ENCODE measurements at regions not wholly inside any gene's neighbourhood (a gene's known extent, or its start where the extent isn't known, plus 50 kb on each side); places are given as distances from the start of the nearest gene placed in this dataset.

DNA sequence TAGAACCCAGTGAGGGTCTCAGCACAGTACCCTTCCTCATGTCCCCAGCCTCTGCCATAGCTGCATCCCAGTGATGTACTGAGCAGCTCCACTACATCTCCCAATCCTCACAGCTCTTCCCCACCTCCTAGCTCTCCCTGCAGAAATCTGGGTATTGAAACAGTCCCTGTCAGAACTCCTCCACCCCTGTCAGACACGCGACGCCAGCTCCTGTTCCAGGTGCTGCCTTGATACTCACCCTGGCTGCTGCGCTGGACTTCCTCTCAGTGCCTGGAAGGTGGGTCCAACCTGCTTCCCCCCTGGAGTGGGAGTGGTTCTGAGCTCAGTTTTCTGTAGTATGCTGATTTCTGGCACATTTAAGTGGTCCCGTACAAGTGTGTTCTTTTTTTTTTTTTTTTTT is 160.9 kb upstream of the SLCO3A1 start:
- ATAC-seq (no peak), DNase-seq (ENCODE audit: low spot score) (no peak)
- intact Hi-C loops (cut with DNase I), result no loop called here

DNA sequence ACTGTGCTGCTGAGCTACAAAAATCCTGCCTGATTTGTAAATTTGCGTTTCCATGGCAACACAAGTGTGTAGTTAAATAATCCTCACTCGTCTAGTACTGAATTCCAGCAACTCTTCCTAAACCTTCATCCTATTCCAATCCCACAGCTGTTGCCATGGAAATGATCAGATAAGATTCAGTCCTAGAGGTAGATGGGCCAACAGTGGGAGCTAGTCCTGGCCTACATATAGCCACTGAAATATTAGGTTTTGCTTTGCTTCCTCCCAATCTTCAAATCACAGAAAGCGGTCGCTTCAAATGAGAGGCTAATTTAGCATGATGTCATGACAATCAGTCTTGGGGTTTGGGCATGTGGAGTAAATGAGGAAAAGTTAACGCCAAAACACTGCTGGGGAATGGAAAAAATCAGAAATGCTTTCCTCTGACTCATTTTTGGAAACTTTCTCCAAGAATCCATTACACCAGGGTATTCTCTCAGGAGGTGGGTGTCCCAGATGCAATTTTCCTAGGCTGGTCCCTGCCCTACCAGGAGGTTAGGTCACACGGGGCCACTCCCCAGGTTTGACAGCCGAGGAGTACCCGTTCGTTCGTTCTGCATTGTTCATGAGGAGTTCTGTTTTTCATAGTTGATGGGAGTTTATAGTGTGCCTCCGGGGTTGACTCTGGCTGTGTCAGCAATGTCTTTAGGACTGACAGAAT is 159.2 kb upstream of the SLCO3A1 start:
- no peak for DNase-seq (ENCODE audit: low spot score)
- peak; percentile 90 for ATAC-seq
- intact Hi-C loops (cut with DNase I), result no loop called here

DNA sequence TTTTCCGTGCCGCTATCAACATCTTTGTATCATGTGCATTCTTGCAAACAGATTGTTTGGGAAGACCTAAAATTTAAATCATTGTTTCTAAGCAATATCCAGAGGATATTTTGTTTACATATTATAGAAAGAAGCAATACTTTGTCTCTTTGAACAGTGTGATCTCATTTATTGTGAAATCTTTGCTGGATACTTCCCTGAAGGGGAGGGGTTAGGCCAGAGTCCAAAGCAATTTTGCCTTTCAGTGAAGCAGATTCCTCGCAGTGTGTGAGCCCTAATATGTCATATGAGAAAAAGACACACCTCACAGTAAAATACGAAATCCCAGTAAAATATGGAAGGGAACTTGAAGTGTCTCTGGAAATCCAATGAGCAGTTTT is 158.7 kb upstream of the SLCO3A1 start:
- ATAC-seq (peak; percentile 97), DNase-seq (ENCODE audit: low spot score) (peak; percentile 80)
- intact Hi-C loops (cut with DNase I), result no loop called here

DNA sequence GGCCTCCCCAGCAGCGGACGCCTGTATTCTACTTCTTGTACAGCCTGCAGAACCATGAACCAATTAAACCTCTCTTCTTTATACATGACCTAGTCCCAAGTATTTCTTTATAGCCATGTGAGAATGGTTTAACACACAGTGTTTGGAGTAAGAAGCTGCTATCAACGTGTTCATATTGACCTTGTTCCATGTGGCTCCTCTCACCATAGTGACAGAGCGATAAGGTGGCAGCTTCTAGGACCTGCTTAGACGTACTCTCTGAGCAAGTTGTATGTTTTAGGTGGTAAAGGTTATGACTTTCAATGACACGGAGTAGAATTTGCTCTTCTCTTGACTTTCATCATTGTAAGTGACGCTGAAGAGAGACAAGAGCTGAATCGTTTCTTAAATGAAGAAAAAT is 157.7 kb upstream of the SLCO3A1 start:
- ATAC-seq, result no peak
- intact Hi-C loops (cut with DNase I), result no loop called here
- no peak for DNase-seq (ENCODE audit: low spot score)

DNA sequence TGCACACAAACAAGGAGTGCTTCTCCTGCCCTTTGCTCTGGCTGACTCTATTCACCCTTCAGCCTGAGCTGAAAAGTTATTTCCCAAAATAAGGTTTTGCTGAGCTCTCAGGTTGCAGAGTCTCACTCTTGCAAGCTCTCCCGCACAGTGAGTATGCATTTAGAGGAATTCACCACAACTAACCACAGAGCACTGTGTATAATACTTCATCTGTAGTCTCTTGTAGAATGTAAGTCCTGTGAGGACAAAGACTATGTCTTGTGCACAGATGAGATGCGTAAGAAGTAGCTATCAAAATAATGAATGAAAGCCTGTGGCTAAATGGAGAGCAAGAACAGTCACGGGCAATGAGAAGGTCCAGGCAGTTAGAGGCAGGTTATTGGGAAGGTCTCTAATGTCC is 156.5 kb upstream of the SLCO3A1 start:
- DNase-seq (ENCODE audit: low spot score), result no peak
- ATAC-seq, result no peak
- intact Hi-C loops (cut with DNase I), result no loop called here

DNA sequence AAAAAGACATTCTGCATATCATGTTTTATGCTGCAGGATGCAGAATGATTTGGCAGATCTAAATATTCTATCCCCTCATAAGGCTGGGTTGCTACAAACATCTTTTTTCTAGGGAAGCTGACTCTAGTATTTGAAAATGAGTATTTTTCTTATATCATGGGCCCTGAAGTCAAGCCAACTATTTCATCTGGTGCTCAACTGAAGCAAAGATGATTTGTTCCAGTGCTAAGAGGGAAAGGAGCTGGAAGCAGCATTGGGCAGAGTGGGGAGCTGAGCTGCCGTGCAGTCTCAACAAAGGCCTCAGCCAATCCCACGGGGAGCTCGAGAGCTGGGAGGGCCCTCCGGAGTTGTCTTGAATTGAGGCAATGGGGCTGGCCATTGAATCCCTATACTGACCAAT is 155.3 kb upstream of the SLCO3A1 start:
- ATAC-seq (no peak), DNase-seq (ENCODE audit: low spot score) (no peak)
- intact Hi-C loops (cut with DNase I), result no loop called here

DNA sequence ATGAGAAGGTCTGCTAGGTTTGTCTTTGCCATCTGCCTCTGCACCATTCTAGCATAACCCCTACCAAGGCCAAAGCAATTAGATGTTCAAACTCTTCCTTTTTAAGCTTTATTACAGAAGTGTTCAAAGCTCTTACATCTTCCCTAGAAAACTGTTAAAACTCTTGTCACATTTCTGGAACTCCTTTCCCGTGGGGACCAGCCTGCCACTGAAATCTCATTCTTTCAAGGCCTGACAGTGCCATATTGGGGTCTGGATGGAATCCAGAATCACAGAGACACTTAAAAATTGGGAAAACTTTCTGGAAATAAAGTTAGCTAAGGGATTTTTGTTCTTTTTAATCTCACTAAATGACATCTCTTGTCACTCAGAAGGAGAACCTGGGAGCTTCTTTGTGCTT is 153.8 kb upstream of the SLCO3A1 start:
- ATAC-seq (no peak), DNase-seq (ENCODE audit: low spot score) (no peak)
- intact Hi-C loops (cut with DNase I), result no loop called here

DNA sequence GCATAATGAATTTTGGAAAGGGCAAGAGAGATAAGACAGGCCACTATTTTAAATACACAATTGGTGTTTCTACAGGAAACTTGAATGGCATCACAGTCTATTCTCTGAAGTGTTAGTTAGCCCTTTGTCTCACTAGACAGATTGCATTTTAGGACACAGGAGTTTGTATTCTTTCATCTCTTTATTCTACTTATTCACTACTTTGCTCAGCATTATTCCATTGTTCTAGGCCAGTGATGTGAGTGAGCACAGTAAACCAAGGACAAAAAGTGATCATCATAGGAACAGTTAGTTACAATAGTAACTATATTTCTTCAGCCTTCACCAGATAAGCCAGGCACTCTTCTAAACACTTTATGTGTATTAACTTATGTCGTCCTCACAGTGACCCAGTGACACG is 150.2 kb upstream of the SLCO3A1 start:
- no peak for DNase-seq (ENCODE audit: low spot score)
- ATAC-seq, result no peak
- intact Hi-C loops (cut with DNase I), result no loop called here

DNA sequence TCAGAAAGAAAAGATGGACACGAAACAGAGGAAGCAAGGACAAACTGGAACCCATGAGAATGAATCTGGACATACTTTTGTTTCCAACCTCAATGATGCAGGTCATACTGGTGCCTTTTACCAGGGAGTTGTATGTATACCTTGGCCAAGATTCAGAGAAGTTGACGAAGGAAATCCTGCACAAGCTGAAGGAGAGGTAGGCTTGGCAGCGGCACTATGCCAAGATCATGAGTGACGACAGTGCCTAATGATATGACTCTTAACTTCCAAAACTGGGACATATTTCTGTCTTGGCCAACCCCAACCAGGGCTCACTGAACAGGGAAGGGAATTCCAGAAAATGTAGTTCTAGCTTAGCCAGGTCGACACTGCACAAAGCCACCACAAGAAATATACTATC is 149.2 kb upstream of the SLCO3A1 start:
- DNase-seq (ENCODE audit: low spot score) (no peak), ATAC-seq (no peak)
- intact Hi-C loops (cut with DNase I), result no loop called here

DNA sequence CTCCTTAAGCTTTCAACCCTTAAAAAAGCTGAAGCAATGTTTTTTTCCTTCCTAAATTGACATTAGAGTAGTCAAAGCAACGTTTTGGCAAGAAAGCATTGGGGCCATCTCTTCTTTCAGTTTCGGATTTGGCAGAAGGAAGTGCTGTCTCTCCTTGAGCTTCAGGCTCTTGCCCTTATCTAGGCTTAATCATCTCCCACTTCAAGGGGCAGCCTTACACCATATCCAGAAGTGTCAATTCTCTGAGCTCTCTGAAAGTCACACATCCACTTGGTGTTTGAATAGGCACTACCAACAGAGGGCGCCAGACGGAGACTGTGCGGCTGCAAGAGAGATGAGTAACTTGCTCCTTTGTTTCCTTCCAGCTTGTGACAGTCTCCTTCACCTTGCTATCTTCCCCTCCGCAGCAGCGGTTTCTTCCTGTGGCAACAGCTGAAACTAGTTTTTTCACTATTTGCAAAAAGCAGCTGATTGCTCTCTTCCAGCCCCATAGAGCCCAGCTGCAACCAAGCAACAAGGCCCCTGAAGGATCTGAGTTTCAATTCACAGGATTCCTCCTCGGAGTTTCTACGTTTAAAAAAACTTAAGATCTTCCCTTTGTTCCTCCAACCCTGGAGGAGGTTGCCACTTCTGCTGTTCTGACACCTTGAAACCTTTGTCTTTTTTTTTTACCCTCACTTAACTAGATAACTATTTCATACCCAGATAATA is 147.0 kb upstream of the SLCO3A1 start:
- intact Hi-C loops (cut with DNase I), result no loop called here
- ATAC-seq (peak; percentile 92), DNase-seq (ENCODE audit: low spot score) (peak; percentile 86)

DNA sequence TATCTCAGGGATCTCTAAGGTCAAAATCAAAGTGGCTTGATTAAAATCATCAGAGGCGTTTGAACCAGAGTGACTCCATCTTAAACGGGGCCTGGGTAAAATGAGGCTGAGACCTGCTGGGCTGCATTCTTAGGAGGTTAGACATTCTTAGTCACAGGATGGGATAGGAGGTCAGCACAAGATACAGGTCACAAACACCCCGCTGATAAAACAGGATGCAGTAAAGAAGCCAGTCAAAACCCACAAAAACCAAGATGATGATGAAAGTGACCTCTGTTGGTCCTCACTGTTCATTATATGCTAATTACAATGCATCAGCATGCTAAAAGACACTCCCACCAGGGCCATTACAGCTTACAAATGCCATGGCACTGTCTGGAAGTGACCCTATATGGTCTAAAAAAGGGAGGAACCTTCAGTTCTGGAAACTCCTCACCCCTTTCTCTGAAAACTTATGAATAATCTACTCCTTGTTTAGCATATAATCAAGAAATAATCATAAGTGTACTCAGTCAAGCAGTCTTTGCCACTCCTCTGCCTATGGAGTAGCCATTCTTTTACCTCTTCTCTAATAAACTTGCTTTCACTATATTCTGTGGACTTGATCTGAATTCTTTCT is 143.3 kb upstream of the SLCO3A1 start:
- ATAC-seq, result no peak
- no peak for DNase-seq (ENCODE audit: low spot score)
- intact Hi-C loops (cut with DNase I), result no loop called here

DNA sequence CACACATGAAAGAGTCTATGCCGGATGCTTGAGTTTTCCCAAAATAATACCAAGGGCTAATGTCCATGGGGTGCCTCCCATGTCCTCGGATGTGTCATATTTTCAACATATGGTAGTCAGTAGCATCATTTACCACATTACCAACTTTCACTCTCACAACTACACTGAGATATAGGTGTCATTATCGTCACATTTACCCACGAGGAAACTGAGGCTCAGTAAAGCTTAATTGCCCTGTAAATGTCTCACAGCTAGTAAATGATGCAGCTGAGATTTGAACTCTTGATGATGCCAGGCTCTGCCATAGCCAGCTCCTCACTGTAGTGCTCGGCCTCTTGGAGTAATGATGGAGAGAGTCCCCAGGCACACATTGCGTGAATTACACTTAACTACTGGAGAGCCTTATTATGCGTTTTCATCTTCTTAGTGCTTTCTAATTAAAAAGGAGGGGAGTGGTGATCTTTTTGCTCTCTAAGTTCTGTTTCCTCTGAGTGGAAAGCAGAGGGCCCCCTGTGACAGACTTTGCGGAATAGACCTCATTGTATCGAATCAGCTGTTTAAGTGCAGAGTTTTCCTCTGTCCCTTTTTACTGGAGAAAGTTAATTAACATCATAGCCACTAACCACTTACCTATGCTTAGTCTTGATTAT is 142.0 kb upstream of the SLCO3A1 start:
- ATAC-seq, result no peak
- DNase-seq (ENCODE audit: low spot score), result no peak
- intact Hi-C loops (cut with DNase I), result no loop called here

DNA sequence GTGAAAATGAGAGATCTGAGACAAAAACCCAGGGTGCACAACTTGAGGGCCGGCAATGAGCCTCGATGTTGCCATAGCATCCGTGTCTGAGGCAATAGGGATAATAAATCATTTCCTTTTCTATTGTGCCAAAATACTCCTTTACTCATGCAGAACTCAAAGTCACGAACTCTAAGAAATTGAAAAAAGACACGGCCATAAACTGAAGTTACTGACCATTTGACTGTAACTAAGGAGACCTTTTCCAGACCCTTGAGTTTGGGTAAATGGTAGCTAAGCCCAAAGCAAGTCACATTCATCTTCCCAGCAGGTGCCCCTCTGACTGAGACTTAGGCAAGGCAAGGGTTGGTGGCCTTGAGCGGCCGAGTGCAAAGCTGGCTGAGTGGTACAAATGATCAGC is 141.2 kb upstream of the SLCO3A1 start:
- intact Hi-C loops (cut with DNase I), result no loop called here
- DNase-seq (ENCODE audit: low spot score) (no peak), ATAC-seq (no peak)

DNA sequence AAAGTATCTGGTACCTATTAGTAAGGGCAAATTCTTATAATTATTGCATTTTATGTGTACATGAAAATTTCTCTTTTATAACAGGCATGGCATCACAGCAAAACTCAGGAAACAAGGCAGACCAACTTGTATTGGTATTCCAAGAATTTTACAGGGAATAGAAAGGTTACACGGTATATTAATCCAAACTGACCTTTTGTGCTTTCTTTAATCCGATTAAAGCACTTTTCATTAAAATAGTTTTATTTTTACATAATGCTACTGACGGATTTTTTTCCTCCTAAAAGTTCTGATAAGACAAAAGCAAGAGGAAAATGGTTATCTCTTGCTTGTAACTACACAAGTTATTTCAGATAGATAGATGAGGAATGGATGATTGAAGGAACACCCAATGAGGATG is 137.0 kb upstream of the SLCO3A1 start:
- intact Hi-C loops (cut with DNase I), result no loop called here
- no peak for ATAC-seq
- no peak for DNase-seq (ENCODE audit: low spot score)

DNA sequence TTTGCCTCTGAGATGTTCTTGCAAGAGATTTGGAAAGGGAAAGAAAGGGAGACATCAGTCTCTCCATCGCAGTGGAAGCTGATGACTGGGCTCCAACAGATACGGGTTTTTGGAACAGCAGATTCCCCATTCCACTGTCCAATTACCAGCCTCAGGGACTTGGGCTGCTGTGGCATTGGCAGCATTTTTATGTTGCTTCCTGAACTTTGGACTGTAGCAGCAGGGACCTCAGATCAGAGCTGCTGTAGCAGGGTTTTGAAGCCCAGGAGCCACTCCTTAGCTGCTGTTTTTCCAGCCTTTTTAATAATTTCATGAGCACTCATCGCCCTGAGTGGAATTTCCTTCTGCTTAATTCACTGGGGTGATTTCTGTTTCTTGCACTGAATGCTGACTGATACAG is 135.7 kb upstream of the SLCO3A1 start:
- intact Hi-C loops (cut with DNase I), result no loop called here
- ATAC-seq (no peak), DNase-seq (ENCODE audit: low spot score) (no peak)

DNA sequence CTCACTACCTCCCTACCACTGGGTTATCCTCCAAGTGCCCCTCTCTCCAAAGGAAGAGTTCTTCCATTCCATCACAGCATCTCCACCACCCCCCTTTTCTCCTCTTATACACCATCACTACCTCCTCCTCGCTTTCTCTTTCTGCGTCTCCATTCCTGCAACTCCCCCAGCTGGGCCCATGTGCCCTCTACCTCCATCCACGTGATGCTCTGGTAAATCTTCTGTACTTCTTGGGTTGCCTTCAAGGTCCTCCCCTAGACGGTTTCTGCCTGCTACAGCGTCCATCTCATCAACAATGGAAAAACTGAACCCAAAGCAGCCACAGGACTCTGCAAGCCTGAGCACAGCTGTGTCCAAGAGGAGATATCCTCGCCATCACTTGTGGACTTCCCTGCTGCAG is 129.5 kb upstream of the SLCO3A1 start:
- DNase-seq (ENCODE audit: low spot score), result no peak
- ATAC-seq, result no peak
- intact Hi-C loops (cut with DNase I), result no loop called here

DNA sequence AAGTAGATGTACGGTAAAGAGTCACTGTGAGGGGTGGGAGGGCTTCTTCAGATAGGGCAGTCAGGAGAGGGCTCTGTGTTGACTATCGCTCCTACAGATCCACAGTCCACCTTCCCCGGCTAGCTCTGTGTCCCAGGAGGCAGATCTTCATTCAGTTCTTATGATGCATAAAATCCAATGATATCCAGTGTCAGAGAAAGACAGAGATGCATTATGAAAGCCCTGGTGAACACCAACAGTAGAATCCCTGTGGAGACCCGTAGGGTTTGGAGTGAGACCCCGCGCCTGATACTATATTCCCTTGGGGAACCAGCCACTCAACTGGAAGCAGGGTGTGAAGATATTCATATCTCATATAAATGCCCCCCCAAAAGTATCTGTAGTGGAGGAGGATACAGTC is 119.8 kb upstream of the SLCO3A1 start:
- intact Hi-C loops (cut with DNase I), result no loop called here
- DNase-seq (ENCODE audit: low spot score) (no peak), ATAC-seq (no peak)

DNA sequence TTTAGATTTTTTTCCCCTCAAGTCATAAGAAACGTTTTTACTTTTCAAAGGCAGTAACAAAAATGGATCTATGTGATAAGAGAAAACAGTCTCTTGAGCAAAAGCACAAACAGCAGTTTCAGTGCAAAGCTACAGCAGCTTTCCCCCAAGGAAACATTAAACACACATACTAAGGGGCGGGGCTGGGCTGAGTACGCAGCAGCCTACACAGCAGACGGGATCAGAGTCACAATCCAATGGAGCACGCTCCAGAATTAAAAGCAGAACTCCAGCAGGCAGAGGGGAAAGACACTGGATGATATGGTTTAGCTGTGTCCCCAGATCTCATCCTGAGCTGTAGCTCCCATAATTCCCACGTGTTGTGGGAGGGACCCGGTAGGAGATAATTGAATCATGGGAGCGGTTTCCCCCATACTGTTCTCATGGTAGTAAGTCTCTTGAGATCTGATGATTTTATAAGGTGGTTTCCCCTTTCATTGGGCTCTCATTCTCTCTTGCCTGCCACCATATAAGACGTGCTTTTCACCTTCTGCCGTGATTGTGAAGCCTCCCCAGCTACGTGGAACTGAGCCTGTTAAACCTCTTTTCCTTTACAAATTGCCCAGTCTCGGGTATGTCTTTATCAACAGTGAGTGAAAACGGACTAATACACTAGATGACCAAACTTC is 116.2 kb upstream of the SLCO3A1 start:
- DNase-seq (ENCODE audit: low spot score) (no peak), ATAC-seq (no peak)
- intact Hi-C loops (cut with DNase I), result no loop called here

DNA sequence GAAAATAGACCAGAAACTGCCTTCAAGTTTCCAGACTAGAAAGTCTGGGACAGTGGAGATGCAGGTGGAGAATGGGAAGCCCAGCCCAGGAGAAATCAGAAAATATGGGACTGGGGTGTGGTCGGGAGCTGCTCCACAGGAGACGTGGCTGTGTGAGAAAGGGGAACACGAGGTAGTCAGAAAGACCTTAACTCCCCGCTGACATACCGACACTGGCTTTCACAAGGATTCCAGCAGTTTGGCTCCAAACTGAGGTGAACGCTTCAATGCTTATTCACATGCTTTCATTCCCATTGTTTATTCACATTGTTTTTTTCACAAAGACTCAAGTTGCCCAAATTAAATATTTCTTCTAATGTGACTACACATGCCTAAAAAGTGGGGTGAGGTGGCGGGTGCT is 111.5 kb upstream of the SLCO3A1 start:
- intact Hi-C loops (cut with DNase I), result no loop called here
- ATAC-seq (no peak), DNase-seq (ENCODE audit: low spot score) (no peak)

DNA sequence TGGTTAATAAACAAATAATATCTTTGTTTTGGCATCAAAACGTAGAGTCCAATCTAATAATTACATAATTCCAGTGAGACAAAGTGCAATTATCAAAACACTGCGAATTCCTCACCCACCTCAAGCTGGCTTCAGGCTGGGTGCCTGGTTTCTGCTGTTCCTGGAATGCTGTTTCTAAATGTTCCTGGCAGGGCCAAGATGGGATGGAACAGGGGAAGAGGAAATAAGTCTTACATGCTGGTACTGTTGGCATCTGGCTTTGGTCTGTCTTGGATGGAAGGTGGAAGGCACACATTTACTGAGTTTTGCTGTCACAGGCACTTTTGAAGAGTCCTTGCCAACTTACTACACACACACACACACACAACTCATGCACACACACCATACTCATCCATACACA is 101.9 kb upstream of the SLCO3A1 start:
- no peak for DNase-seq (ENCODE audit: low spot score)
- intact Hi-C loops (cut with DNase I), result no loop called here
- no peak for ATAC-seq
